Activated naive CD4-positive, alpha-beta T cell treated with anti-CD3 and anti-CD28 coated beads, Interleukin-2, amount 50 U/mL, for 72 hours (primary cell): ENCODE measurements at regions not wholly inside any gene's neighbourhood (a gene's known extent, or its start where the extent isn't known, plus 50 kb on each side); places are given as distances from the start of the nearest gene placed in this dataset.
"Not testable (repeated sequence)": the region's sequence is repeated elsewhere in the genome, so short reads cannot be mapped to it uniquely, and the experiment has no call there.

ENCODE experiments used
- ATAC-seq, 2 donors: fragments of 150-1000 bp; cut with Tn5 transposase; 2 replicates each; pipeline ENCODE4 v1.10.0; 2021; ENCODE audit warnings: mild to moderate bottlenecking in 2 of 2, moderate library complexity in 2 of 2
- DNase-seq, 2 donors: peaks; one replicate each; pipeline ENCODE4 v3.0.0; 2021 to 2022; ENCODE audit warnings: low spot score in 2 of 2
- H3K27ac Mint-ChIP-seq, 2 donors: one replicate each; pipeline ENCODE4 v1.8.0; 2022; ENCODE audit warnings: mild to moderate bottlenecking in 2 of 2, mixed read lengths in 2 of 2
- H3K36me3 Mint-ChIP-seq, 2 donors: one replicate each; pipeline ENCODE4 v1.8.0; 2022; ENCODE audit warnings: mixed read lengths in 2 of 2
- H3K9me3 Mint-ChIP-seq, 2 donors: one replicate each; pipeline ENCODE4 v1.8.0; 2022; ENCODE audit warnings: mixed read lengths in 2 of 2

DNA sequence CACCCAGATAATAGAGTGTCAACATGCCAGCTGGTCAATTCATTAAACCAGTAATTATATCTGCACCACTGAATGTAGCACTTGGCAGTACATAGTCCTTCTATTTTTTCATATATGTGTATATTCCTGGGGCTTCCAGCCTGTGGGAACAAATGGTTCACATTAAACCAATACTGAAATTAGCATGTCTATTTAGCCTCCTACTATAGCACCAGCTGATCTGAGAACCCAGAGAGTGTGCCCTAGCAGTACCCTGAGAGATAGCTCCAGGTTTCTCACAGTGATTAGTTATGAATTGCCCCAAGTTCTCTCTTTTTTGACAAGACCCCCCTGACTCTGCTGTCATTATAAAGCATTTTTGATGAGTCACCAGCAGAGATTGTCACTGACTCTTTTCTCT, 1097.3 kb upstream of the FLRT2 start:
- no peak for DNase-seq
- Mint-ChIP-seq H3K27ac (no peak overlapping the region), H3K9me3 (peaks cover 8 to 20% of the 10 kb centered on the region in 2 donors), H3K36me3 (no peaks in the 10 kb centered on the region)
- ATAC-seq, result no peak

DNA sequence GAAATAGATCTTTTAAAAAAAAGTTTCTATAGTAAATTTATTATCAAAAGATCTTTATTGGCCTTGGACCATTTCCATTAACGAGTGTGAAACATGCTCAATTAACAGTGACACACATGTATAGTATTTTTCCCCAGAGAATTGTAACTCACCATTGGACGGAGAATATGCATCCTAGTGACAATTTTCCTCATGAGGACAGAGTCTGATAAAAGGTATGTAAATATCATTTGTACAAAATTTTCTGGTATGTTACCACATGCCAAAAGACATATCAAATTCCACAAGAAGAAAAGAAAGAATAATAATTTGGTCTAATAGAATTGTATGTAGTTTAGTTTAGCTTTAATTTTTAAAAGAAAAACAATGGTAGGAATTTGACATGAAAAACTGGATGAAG, 1096.0 kb upstream of the FLRT2 start:
- no peak for DNase-seq
- no peak for ATAC-seq
- Mint-ChIP-seq H3K27ac (no peak overlapping the region), H3K36me3 (no peaks in the 10 kb centered on the region), H3K9me3 (peaks cover 8 to 20% of the 10 kb centered on the region in 2 donors)

DNA sequence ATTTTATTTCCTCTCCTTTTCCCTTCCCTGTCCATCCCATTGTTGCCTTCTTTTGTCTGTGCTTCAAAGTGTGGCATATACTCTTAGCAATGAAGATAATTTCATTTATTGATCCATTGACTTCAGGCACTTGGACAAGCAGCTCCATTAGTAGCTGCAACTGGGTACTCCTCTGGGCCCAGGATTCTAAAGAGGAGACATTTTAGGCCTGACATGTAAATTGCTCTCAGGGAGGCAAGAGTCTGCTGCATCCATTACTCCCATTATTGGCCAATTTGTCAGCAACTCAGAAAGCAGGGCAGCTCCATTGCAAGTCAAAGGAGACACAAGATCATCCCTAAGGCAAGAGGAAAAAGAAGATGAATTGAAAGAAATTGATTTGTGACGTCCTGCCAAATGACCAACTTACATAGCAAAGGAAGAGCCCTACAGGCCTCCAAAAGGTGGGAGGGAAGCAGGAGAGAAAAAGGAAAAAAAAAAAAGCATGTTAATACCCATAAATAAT, 1094.1 kb upstream of the FLRT2 start:
- H3K27ac Mint-ChIP-seq, result no peak overlapping the region
- no peaks in the 10 kb centered on the region for H3K36me3 Mint-ChIP-seq
- peaks cover 5 to 22% of the 10 kb centered on the region in 2 donors for H3K9me3 Mint-ChIP-seq
- ATAC-seq (no peak), DNase-seq (no peak)

DNA sequence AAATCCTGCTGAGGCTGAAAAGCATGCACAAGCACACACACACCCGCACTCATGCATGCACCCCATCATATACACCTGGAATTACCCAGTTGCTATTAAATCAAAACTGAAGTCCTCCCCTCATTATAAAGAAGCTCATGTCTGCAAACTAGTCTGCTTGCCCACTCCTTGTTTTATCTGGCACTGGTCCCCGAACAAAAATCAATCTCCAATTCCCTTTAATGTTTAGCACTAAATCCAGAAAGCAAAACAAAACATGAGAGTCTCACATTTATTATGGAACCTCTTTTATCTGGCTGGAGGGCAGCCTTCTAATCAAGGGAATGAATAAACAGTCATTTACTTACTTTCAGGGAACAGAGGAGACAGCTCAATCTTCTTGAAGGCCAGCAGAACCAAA, 1093.4 kb upstream of the FLRT2 start:
- Mint-ChIP-seq H3K27ac (no peak overlapping the region), H3K36me3 (no peaks in the 10 kb centered on the region), H3K9me3 (peaks cover 5 to 24% of the 10 kb centered on the region in 2 donors)
- ATAC-seq (no peak), DNase-seq (no peak)

DNA sequence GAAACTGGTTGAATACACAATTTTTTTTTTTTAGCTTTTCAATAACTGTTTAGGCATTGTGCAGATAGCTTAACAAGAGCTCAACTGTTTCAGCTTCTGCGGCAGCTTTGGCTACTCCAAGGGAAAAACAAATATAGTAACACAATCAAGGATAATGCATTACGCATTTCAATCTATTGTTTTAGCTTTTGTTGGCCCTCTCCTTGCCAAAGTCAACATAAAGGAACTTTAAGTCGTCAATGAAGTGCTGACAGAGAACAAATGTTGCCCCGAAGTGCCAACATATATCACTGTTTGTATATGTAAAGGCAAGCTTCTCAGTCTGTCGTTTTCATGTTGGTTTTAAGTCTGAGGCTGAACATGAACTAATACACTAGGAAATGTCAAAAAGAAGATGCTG, 1087.4 kb upstream of the FLRT2 start:
- no peak for DNase-seq
- no peaks in the 10 kb centered on the region for H3K36me3 Mint-ChIP-seq
- no peak overlapping the region for H3K27ac Mint-ChIP-seq
- H3K9me3 Mint-ChIP-seq, result peaks cover 16 to 17% of the 10 kb centered on the region in 2 donors
- no peak for ATAC-seq

DNA sequence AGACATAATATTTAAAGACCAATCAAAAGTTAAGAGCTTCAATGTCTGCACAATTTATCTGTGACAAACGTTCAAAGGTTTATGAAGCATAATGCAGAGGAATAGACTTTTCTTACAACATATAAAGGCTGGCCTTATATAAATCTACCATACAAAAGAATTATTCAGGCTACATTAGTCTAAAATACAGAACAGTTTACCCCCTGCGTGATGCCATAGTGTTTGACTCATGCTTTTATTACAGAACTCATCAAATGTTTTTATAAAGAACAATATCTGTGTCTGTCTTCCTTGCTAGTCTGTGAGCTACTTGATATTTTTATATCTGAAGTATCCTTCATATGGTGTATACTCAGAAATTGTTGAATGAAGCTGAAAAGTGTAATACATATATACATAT, 1084.5 kb upstream of the FLRT2 start:
- DNase-seq (no peak), ATAC-seq (no peak)
- Mint-ChIP-seq H3K27ac (no peak overlapping the region), H3K36me3 (no peaks in the 10 kb centered on the region), H3K9me3 (peaks cover 12 to 16% of the 10 kb centered on the region in 2 donors)

DNA sequence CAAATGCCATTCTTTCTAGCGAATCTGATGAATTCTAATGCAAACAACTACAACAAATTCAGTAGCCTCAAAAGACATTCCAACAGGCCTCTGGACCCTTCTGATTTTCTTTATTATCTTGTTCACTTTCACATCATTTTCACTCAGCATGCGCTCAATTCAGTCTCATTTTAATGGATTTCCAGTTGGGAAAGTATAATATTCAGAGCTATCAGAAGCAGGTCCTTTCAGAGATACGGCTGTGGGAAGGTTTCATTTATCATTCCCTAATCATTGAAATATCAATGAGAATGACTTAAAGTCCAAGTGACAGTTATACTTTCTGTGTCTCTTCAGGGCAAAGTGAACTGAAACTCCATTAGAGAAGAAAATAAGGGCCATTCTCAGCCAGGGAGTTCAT, 1083.7 kb upstream of the FLRT2 start:
- ATAC-seq, result no peak
- DNase-seq, result no peak
- no peak overlapping the region for H3K27ac Mint-ChIP-seq
- no peaks in the 10 kb centered on the region for H3K36me3 Mint-ChIP-seq
- H3K9me3 Mint-ChIP-seq, result peaks cover 12 to 17% of the 10 kb centered on the region in 2 donors

DNA sequence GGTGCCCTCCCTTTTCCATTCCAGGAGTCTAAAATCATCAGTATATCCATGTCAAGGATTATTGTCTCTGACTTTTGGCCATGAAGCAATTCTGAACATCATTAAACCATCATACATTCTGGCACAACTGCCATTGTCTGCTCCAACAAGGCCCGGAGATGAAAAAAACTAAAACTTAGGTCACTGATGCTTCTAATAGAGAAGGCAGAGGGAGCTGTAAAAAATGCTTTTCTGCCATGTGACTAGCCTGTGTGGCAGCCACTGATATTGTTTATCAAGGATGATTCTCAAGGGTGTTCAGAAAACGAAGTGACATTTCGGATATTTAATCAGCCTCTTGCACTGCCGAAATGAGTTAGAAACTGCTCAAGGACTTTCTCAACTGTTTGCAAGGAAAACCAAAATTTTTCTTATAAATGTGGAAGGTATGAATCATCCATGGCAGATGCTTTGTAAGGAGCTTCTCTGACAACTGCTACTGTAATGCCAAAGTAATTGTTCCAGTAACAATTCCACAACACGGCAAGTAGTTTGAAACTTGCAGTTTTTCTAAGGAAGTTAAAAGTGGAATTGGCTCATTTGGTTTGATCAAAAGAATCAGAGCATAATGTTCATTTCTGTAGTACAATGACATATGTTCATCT, 1076.5 kb upstream of the FLRT2 start:
- Mint-ChIP-seq H3K27ac (no peak overlapping the region), H3K36me3 (no peaks in the 10 kb centered on the region), H3K9me3 (peaks cover 4 to 8% of the 10 kb centered on the region in 2 donors)
- DNase-seq, result no peak
- no peak for ATAC-seq

DNA sequence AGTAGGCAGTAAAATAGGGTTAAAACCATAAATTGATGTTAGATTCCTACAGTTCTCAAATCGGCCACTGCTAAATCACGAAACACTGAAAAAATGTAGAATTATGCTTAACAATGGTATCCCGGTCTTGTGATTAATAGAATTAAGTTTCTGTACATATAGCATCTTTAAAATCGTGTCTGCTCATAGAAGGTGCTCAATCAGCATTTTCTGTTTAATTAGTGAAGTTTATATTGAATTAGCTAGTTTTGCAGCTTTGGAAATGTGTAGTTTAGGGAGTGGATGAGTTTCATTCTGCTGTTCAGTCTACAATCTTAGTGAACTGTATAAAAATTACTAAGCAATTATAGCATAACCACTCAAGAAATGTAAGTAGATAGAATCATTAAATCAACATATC, 1075.8 kb upstream of the FLRT2 start:
- H3K27ac Mint-ChIP-seq, result no peak overlapping the region
- DNase-seq (no peak), ATAC-seq (no peak)
- no peaks in the 10 kb centered on the region for H3K36me3 Mint-ChIP-seq
- peaks cover 4 to 8% of the 10 kb centered on the region in 2 donors for H3K9me3 Mint-ChIP-seq

DNA sequence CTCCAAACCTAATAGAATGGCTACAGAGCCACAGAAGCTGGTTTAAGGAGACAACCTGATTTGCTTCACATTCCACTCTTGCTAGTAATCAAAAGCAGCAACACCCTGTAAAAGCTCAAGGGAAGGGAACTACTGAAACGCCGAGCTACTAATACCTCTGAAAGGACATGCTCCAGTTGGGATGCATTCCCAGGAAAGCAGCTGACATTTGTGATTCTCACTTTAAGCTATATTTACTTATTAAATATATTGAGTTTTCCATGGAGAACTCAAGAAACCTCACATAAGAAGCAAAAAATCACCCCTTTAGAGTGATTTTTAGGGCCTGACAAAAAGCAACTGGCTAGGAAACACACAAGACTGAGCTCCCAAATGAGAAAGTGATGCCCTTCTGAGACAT, 1073.0 kb upstream of the FLRT2 start:
- DNase-seq, result no peak
- no peak for ATAC-seq
- peaks cover 3 to 4% of the 10 kb centered on the region in 2 donors for H3K9me3 Mint-ChIP-seq
- no peak overlapping the region for H3K27ac Mint-ChIP-seq
- no peaks in the 10 kb centered on the region for H3K36me3 Mint-ChIP-seq

DNA sequence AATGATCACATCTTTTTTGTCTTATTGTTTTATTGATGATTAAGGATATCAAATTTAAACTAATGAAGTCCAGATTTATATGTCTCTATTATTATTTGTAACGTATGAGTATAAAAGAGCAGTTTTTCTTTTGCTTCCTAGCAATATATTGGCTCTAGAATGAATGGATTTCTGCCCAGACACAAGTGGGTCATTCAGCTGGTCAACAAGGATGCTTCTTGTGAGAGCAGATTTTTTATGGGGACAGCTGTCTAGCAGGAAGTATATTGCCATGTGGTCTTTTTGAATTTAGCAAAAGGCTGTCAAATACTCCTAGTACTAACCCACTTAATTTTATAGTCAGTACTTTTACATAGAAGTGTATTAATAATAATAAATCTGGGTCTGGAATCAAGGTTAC, 1071.1 kb upstream of the FLRT2 start:
- DNase-seq (no peak), ATAC-seq (no peak)
- peaks cover 3 to 4% of the 10 kb centered on the region in 2 donors for H3K9me3 Mint-ChIP-seq
- no peaks in the 10 kb centered on the region for H3K36me3 Mint-ChIP-seq
- H3K27ac Mint-ChIP-seq, result no peak overlapping the region

DNA sequence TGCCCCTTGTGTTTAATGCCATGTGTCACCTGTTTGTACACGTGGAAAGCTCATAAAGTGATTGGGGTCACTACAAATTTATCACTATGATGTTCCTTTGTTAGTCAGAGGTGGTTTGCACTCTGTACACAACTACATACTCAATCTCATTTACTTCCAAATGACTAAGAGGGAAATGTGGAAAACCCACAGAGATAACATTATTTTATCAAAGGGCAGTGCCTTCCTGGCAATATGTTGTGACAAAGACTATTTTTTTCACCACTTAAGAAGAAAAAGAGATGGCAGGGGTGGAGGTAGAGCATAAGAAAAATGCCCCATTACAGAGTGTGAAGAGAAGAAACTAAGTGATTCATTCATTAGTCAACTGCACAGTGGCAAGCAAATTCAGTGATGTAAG, 1064.1 kb upstream of the FLRT2 start:
- ATAC-seq (no peak), DNase-seq (no peak)
- no peaks in the 10 kb centered on the region for H3K36me3 Mint-ChIP-seq
- H3K9me3 Mint-ChIP-seq, result peaks cover 4 to 20% of the 10 kb centered on the region in 2 donors
- no peak overlapping the region for H3K27ac Mint-ChIP-seq

DNA sequence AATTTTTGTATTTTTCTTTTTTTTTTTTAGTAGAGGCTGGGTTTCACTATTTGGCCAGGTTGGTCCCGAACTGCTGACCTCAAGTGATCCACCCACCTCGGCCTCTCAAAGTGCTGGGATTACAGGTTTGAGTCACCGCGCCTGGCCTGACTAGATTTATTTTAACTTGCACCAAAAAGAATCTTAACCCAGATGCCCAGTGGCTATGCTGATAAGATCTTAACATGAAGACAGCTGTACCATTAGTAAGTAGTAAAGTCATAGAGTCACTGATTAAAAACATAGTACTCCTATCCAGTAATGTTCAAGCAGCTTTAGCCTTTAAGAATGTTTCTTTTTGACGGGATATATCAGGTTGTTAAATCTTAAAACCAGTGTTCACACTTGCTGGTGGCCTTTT, 1061.8 kb upstream of the FLRT2 start:
- Mint-ChIP-seq H3K9me3 (peaks cover 9 to 25% of the 10 kb centered on the region in 2 donors), H3K36me3 (no peaks in the 10 kb centered on the region), H3K27ac (no peak overlapping the region)
- no peak for ATAC-seq
- DNase-seq, result no peak

DNA sequence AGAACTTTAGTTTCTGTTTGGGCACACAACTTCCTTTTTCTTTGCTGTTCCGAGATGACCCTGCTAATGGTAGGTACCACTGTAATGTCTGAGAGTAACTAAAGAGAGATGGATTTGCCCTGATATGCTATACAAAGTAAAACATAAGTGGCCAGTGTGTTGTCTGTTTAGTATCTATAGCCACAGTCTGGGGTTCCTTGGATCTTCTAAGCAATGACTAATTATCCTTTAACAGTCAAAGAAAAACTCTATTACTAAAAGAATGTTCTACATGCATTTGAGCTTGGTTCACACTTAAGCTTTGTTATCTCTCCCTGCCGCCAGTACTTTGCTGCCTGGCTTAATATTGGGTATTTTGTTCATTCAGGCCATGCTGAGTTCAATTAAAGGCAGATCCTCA, 1051.9 kb upstream of the FLRT2 start:
- peaks cover 18 to 19% of the 10 kb centered on the region in 2 donors for H3K9me3 Mint-ChIP-seq
- ATAC-seq (no peak), DNase-seq (no peak)
- H3K36me3 Mint-ChIP-seq, result peaks cover 0 to 5% of the 10 kb centered on the region in 2 donors
- H3K27ac Mint-ChIP-seq, result no peak overlapping the region

DNA sequence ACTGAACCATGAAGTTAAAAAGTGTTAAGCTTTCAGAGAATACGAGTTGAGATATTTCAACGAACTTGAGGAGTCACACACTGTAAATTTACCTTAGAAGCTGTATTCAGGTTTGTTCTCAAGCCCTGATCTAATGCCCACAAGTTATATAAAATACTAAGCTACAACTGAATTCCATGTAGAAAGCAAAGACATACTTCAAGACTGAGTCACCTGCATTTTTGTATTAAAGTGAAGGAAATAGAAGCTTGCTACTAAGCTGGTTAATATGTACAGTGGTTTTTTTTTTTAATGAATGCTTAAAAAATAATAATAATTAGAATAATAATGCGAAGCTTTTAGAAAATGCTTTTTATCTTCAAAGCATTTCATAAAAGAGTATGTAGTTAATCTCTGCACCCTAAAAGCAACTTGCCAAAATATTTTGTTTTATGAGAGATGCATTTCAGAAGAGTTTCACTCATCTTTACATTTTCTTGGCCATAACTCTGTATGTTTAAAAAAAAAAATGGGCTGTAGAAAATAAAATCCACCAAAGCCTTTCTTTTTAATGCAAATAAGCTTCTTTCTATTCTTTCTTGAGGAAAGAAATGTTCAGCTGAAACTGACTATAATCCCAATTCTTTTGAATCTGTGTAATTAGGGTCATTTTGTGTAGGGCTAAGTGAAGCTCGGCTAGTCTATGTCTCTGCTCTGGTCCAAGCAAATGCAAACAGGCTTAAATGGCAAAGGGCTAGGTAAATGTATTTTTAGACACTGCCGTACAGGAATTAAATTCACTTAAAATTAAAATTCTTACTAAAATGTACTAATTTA, 1047.5 kb upstream of the FLRT2 start:
- Mint-ChIP-seq H3K27ac (no peak overlapping the region), H3K9me3 (peaks cover 19 to 23% of the 10 kb centered on the region in 2 donors), H3K36me3 (no peaks in the 10 kb centered on the region)
- ATAC-seq (no peak), DNase-seq (no peak)

DNA sequence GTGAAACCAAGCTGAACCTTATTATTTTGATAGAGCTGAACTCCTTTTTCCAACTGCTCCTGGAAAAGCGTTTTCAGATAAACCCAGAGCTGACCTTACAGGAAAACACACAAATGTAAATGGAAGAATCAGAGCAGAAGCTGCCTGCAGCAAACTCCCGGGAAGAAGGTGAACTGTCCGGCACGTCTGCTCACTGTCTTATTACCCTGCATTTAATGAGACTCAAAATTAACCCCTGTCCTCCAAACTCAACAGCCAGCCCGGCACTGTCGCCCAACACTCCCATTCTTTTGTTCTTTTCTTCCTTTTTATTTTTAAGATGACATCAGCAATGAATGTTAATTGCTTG, 1046.9 kb upstream of the FLRT2 start:
- Mint-ChIP-seq H3K9me3 (peaks cover 24 to 28% of the 10 kb centered on the region in 2 donors), H3K36me3 (no peaks in the 10 kb centered on the region), H3K27ac (no peak overlapping the region)
- no peak for DNase-seq
- no peak for ATAC-seq

DNA sequence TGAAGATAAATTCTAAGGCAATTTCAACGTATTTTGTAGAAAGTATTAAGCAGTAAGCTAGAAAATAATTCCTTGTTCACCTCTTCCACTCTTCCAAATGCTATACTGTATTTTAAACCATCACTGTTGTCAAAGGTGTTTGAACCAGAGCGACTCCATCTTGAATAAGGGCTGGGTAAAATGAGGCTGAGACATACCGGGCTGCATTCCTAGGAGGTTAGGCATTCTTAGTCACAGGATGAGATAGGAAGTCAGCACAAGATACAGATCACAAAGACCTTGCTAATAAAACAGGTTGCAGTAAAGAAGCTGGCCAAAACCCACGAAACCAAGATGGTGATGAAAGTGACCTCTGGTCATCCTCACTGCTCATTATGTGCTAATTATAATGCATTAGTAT, 1045.7 kb upstream of the FLRT2 start:
- not testable (repeated sequence) for H3K36me3 Mint-ChIP-seq, ATAC-seq

DNA sequence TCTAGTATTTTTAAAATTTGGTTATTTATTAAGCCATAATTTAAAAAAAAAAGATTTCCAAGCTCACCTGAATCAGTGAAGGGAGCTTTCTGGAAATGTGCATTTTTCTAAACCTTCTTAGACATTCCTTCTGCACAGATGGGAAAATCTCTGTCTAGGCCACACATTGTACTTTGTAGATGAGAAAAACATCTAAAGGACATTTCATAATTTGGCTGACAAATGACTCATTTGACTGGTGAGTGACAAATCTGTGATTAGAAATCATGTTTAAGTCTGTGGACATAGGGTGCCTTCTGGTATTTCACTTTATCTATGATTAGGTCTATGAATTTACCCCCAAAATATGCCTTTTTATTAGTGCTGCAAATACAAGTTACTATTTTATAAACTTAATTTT, 1044.9 kb upstream of the FLRT2 start:
- no peak for DNase-seq
- Mint-ChIP-seq H3K36me3 (no peaks in the 10 kb centered on the region), H3K9me3 (peaks cover 20 to 30% of the 10 kb centered on the region in 2 donors), H3K27ac (no peak overlapping the region)
- no peak for ATAC-seq

More for the DNA sequence above, 1045.7 kb upstream of the FLRT2 start:
- H3K27ac Mint-ChIP-seq, DNase-seq: not testable (repeated sequence)
- H3K9me3 Mint-ChIP-seq, result peaks cover 24 to 30% of the 10 kb centered on the region in 2 donors
